NCI-H1417 (cell line): ENCODE measurements at regions not wholly inside any gene's neighbourhood (a gene's known extent, or its start where the extent isn't known, plus 50 kb on each side); places are given as distances from the start of the nearest gene placed in this dataset.
A peak's percentile ranks its signal among the peaks of the same experiment; 100 is the strongest.

ENCODE experiments used
- DNase-seq, 3 experiments: peaks; one replicate each; lab custom pipeline; 2025; lab: John Stamatoyannopoulos, UW

DNA sequence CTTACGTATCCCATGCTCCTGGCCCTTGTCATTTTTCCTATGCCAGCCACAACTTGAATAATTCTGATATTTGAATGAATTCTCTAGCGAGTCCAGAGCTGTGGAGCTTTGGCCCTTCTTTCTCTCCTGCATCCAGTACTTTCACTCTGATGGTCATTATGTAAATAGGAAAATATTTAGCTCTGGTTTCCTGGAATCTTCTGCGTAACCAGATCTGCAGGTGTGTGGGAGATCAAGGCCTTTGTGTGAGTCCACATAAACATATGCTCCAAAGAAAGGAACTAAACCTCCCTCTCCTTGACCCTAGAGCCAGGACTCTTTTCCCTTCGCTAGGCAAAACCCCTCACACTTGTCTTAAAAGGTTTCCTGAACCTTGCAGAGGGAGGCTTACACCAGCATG, 132.5 kb upstream of the THBS1 start:
- DNase-seq, result no peak

- no peak for DNase-seq
Measured at GRCh38 chr15:39451121-39451688, 129.7 kb upstream of the THBS1 start.

GRCh38 chr15:39451871-39452270, 129.0 kb upstream of the THBS1 start:
- no peak for DNase-seq

DNA sequence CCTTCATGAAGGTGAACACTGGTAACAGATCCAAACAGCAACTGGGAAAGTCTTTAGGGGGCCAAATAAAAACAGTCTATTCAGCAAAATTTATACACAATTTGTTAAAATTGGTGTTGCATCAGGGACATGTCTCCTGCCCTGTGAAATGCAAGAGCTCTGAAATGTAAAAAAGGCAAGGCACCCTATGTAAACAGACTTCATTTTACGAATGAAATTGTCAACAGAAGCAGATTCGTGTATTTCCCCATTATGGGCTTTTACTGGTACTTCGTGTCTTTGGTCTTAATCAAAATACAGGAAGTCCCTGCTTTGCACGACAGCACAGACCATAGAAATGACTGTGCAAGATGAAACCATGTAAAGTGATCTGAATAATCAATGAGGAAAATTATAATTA, 127.3 kb upstream of the THBS1 start:
- DNase-seq, result peak in 1 of 3 experiments; percentile 0

DNA sequence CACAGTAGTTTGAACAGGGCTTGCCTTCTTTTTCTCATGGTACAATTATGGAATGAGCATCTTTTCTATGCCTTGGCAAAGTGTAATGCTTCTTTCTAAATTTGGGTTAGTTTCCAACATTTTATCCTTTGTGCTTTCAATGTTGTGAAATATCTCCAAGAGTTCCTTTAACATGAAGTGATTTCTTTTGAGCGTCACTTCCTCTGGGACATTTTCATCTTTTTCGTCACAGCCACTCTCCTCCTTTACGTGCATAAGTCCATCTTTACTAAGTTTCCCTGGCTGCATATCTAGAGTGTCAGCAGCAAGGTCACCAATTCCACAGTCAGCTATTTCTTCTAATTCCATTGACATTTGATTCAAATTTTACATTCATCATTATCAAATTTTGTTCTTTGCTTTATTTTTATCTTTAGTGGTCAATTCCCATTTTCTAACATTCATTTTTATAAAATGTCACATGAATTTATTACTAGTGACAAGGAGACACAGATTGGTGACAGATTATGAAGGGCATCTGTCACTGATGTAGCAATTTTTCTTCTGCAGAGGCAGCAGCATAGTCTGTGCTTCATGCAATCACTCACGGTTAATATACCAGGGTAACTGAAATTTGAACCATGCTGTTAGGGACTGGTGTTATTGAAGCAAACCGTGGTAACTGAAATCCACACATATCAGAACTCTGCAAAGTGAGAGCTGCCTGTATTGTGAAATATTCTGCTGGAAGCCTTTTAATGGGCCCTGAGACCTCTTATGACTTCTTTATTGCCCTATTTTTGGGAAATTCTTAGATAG, 126.5 kb upstream of the THBS1 start:
- peak in 1 of 3 experiments; percentile 2 for DNase-seq

GRCh38 chr15:39455471-39455991, 125.3 kb upstream of the THBS1 start:
- DNase-seq, result peak in 1 of 3 experiments; percentile 27

- peak in 1 of 3 experiments; percentile 5 for DNase-seq
Measured at GRCh38 chr15:39456159-39456558, 124.7 kb upstream of the THBS1 start.

DNA sequence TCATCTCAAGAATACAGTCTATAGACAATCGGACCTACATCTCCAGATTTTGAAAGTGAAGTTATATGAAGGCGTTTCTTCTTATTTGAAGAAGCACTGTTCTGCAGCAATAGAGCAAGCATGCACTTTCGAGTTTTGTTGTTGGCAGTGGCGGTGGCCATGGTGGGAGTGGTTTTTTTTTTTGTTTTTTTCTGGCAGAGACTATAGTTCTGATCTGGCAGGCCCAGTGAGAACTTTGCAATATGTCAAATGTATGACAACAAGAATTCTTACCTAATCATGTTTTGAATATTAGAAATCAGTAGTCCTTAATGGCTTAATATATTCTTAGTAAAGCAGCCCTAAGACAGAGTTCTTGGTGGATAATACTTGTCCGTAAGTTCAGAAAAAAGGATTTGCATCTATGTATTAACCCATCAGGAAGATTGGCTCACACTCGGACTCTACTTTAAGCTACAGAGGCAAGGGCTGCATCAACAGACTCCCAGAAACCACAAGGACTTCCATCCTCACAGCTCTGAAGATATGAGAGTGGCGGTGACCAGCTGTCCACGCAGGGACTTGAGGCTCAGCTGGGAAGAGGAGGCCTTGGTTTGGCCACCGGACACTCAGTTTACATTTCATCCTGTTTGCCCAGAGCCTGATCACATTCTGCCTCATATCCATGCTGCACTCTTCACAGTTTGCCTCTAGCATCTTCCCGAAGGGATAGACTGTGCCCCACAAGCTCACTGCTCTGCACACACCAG, 124.1 kb upstream of the THBS1 start:
- no peak for DNase-seq

- DNase-seq, result no peak
Measured at GRCh38 chr15:39458131-39458530, 122.7 kb upstream of the THBS1 start.

- no peak for DNase-seq
Measured at GRCh38 chr15:39459548-39459947, 121.3 kb upstream of the THBS1 start.

DNA sequence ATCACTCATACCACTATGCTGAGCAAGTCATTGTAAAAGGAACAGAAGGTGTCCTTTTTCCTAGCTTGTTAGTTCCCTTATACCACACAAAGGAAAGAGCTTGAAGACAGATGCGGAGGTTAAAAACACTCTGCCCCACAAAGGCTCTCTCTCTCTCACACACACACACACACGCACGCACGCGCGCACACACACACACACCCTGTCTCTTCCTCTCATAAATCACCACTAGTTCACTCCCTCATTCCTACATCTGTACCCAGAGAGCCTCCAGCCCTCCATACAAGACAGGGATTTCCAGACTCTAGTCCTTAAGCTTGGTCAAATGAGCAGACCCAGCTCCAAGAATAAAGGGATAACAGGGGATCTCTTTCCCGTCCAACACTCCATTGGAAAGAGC, 120.1 kb upstream of the THBS1 start:
- DNase-seq, result no peak

DNA sequence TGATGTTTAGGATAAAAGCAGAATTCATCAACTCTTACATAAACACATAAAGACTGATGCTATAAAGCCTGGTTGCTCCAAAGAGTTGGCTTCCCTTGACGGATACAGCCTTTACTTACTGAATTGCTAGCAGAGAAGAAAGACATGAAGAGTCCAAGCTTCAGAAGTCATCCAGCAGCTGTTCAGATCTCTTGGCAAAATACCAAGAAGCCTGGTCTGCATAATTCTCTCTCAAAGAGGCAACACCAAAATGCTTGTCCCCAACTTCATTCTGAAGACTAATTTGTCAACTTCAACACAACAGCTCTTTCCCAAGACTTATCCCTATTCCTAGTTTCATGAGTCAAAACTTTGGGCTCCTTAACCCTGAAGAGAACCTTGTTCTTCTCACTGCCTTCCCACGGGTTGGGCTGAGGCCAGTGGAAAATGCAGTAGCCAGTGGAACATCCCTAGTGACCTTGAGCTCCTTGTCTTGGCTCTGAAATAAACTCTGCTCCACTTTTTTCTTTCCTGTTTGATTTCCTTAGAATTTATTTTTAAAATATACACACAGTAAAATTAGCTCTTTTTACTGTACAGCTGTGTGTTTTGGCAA, 119.2 kb upstream of the THBS1 start:
- no peak for DNase-seq

DNA sequence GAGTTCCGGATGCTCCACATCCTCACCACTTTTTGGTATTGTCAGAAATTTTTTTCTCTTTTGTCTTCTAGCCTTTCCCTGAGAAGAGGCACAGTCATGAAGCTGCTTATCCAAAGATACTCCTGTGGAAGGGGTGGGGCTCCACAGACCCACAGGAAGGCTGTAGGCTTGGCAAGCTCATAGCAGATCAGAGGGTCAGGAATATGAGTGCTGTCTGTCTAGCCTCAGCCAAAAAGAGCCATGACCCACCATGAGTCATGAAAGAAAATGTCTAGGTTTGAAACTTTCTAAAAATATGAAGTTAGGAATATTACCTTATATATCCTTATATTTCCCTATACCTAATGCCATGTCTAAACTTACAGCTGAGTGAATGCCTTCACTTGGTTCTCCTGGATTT, 118.2 kb upstream of the THBS1 start:
- DNase-seq, result no peak

- no peak for DNase-seq
Measured at GRCh38 chr15:39465843-39466749, 114.8 kb upstream of the THBS1 start.

GRCh38 chr15:39466750-39467105, 114.2 kb upstream of the THBS1 start:
- no peak for DNase-seq

GRCh38 chr15:39468331-39468730, 112.5 kb upstream of the THBS1 start:
- DNase-seq, result no peak

GRCh38 chr15:39468828-39469227, 112.1 kb upstream of the THBS1 start:
- no peak for DNase-seq

- DNase-seq, result no peak
Measured at GRCh38 chr15:39471785-39472574, 108.9 kb upstream of the THBS1 start.

DNA sequence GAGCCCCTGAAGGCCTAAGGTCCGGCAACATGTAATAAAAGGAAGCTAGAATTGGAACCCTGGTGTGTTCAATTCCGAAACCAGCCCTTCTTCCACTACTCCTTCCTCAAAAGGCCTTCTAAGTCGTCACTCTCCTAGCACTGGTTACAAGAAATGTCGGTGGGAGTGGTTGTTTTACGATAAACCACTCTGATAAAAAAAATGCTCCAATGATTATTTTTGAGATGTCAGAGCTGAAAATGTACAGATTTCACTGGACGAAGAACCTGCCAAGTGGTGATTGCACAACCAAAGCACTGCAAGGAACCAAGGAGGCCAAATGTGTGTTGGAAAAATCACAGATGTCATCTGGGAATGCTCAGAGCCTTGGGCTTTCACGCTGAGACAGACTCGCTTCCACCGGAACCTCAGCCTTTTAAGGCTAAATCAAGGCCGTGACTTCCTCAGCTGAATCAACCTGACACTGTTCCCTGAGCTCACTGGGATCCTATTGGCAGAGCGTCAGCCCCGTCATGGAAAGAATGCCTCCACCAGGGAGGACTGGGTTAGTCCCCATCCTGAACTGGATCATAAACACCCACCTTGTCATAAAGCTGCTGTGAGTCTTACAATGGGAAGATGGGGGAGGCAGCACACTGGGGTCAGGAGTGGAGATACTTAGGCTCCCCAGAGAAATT, 108.1 kb upstream of the THBS1 start:
- no peak for DNase-seq
